Endometrium (tissue), 2 donors: ENCODE measurements at regions not wholly inside any gene's neighbourhood (a gene's known extent, or its start where the extent isn't known, plus 50 kb on each side); places are given as distances from the start of the nearest gene placed in this dataset.

Experiments
- FAIRE-seq: peaks from 2 replicates; lab custom pipeline; 2012; peaks lifted over from hg19 to GRCh38; lab: Jason Lieb, UNC
- donor health status: control.
- donor health status: control.

DNA sequence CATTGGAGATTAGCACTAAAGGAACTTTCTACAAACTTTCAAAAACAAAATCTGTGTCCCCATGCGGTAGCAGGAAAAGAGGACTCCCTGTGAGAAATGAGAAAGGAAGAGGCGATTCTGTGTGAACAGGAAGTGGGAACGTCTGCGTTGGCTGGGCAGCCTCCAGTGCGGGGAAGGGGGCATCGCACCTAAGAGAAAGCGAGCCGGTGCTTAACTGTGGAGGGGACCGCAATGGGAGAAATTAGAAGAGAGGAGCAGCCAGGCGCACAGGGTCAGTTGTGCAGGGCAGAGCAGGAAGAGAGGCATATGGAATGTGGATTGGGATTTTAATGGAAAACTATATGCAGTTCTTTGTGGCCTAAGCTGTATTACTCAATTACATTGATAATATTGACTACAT is 77.4 kb upstream of the DOCK9 start:
- FAIRE-seq, result no peak

DNA sequence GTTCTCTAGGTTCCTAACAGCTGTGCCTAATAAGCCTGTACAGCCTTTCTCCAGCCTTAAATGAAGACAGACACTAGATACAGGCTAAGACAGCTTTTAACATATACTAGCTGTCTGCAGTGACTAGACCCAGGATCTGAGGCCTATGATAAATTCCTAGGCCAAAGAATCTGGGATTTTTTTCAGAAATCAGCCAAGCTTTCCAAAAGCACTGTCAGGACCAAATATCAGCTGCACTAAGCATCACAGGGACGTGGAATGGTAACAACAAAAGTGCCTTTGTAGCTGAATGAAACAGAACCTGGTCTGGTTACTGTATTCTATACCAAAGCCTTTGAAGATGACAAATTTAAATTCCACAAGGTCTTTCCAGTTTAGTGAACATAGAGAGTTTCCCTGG is 77.9 kb upstream of the DOCK9 start:
- no peak for FAIRE-seq

DNA sequence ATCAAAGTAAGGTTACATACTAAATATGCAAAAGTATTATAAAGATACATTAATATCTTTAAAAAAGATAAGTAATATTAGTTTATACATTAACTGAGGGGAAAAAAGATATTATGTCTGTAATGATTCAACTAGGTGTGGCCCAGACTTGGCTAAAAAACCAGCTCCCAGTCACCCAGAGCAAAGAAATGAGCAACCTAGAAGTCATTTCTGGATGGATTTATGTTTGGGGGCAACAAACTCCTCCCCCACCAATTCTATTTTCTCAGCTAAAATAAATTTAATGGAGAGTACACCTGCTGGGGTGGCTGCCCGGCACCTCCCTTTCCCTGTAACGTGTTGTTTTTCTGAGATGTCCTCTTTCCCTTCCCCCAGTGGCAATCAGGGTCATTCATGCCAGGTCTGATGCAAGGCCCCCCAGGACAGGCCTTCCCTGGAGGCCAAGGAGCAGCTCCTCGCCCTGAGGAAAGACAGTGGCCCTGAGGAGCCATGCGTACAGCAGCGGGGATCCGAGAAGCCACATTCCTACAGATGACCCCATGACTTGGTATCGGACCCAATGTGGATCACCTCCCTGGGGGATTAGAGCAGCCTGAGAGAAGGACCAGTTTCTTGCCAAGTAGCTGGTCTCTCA is 78.6 kb upstream of the DOCK9 start:
- no peak for FAIRE-seq

DNA sequence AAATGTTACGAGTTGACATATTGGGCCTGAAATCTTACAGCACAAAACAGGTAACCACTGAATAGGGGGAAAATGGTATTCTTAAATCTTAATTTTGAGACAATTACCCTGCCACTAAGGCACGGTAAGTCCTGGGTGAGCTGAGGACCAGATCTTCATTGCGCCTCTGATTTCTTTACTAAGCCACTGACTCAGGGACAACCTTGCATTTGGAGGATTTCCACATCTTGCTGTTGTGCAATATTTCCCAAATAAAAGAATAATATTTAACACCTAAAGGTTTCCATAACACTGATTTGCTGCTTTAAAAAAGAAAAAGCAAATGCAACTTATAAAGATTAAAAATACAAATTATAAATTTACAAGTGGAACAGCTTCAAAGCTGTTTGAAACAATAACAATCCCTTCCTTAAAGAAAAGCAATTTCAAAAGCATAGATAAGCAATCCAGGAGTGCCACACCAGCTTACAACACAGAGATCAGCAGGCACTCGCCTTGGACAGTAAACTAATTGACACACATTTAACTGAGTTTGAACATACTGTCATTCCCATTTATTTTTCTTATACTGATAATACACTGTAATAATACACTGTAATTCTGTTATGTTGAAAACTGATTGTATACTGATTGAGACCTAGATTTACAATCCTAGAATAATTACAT is 79.6 kb upstream of the DOCK9 start:
- FAIRE-seq, result no peak

DNA sequence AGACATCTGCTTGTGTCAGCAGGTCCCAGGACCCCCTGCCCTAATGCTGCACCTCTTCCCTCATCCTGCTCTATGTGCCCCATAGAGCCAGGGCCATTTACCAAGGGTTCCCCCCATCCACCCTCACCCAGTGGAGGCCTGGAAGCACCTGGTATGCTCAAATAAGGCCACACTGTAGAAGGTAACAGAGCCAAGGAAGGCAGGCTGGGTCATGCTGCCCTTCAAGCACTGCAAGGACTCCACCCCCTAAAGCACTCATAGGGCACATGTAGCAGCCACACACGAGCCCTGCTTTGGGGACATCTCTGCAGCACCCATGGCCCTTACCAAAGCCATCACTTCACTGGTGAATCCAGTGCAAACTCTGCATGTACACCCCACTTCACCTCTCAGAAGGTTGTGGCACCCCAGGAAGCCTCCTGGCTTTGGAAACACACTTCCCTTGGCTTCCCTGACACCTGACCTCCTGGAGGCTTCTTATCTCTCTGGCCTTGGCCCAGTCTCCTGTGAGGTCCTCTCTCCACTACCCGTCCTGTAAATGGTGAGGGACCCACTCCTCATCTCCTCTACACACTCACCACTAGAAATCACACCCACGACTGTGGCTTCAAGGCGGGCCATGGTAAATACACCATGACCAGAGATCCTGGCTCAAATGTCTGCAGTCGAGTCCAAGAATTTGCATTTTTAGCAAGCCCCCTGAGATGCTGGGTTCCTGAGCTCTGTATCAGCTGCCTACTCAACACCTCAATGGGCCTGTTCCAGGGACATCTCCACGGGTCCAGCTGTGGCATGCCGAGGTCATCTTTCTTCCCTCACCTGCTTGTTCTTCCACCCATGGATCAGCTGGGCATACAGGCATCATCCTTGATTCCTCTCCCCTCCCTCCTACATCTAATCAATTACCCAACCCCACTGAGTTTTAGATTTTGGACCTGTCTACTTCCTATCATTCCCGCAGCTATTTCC is 80.9 kb upstream of the DOCK9 start:
- no peak for FAIRE-seq

DNA sequence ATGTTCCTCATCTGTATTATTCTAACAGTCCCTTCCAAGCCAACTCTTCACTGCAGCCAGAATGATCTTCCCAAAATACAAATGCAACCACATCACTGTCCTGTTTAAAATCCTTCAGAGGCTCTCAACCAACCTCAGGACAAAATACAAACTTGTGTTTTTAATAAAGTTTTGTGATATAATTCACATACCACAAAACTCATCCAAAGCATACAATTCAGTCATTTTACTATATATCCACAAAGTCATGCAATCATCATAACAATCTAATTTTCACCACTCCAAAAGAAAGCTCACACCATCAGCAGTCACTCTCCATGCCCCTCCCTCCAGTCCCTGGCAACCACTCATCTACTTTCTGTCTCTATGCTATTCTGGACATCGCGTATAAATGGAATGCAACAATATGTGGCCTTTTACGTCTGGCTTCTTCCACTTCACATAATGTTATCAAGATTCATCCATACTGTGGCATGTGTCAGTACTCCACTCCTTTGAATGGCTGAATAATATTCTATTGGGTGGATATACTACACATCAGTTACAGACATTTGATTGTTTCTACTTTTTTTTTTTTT is 81.7 kb upstream of the DOCK9 start:
- FAIRE-seq, result no peak

DNA sequence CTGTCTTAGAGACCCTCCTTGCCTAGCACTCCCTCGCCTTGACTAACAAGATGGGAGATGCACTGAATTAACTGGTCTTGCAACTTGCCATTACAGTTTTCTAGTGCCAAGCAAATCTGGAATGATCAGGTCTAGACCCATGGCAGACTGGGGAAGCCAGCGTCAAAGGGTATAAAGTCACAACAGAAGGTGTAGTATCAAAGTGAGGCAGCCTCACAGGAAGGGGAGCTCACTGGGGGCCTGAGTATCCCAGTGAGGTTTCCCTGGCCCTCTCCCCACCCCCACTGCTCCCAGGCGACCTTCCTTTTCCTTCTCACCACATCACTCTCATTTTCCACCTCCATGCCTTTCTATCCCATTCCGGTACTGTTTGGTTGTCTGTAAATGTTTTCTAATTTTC is 83.5 kb upstream of the DOCK9 start:
- no peak for FAIRE-seq

DNA sequence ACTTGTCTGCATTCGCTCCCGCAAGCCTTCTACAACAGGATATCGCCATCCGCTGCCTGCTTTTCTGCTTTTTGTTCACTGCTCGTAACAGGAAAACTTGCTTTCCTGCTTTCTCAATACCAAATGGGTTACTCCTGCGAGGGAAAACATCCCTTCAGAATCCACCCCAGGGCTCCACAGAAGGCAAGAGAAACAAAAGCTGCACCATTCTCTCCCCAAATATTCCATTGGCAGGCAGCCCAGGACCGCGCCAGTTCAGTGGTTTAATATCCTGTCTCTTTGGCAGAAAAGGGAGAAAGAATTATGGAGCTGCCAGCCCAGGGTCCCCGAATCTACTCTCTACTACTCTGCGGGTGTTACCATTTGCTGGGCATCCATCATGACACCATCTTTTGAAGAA is 84.7 kb upstream of the DOCK9 start:
- FAIRE-seq, result no peak

DNA sequence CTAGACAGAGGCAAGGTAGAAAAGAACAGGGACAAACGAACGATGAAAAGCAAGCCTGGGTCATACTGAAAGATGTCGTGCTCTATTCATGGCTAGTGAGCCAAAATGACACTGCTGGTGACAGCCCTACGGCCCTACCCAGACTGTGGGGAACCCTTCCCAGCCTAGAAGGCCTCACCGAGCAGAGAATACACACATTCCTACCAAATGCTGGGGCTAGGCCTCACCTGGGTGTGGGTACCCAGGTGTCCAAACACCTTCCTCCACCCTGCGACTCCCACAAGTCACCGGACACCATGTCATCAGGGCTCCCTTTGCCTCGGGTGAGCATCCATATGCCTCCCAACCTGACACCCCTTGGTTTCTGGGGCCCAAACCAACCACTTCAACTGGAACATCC is 85.3 kb upstream of the DOCK9 start:
- no peak for FAIRE-seq

DNA sequence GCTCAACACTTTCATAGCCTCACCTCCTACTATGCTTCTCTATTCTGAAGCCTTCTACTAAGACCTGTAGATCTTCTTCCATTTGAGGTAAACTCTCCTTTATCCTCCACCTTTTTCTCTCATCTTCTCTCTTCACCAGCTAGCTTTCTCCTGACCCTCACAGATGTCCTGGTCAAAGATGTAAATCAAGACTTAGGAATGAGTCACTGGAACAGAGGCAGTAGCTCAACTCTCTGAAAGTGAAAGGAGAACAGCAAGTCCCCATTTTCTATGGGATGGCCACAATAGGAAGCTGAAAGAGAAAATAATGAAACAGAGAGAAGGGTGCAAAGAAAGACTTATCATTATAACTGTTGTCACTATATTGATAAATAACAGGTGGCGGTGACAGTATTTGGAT is 86.1 kb upstream of the DOCK9 start:
- no peak for FAIRE-seq

DNA sequence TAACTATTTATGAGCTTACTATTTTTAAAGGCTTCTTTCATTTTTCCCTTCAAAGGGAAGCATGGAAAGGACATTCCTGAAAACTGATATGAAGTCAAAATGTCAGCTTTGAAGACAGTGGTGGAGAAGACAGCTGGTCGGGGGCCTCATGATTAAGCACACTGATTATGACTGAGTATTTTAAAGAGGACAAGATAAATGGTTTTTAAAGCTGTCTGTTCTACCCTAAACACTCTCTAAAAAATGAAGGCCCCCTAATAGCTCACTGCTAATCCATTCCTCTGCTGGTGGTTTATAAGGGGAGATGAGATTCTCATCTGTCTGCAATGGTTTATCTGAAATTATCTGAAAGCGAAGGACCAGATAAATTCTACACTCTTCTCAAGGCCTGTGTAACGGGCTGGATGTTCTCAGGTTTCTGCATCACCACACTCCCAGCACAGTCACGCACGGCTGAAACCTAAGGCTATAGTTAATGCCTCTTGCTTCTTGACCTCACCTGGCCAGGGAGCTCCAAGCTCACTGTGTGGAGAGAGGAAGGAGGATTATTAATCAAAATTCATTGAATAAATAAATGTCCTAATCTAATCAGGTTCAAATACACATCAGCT is 86.9 kb upstream of the DOCK9 start:
- FAIRE-seq, result no peak

DNA sequence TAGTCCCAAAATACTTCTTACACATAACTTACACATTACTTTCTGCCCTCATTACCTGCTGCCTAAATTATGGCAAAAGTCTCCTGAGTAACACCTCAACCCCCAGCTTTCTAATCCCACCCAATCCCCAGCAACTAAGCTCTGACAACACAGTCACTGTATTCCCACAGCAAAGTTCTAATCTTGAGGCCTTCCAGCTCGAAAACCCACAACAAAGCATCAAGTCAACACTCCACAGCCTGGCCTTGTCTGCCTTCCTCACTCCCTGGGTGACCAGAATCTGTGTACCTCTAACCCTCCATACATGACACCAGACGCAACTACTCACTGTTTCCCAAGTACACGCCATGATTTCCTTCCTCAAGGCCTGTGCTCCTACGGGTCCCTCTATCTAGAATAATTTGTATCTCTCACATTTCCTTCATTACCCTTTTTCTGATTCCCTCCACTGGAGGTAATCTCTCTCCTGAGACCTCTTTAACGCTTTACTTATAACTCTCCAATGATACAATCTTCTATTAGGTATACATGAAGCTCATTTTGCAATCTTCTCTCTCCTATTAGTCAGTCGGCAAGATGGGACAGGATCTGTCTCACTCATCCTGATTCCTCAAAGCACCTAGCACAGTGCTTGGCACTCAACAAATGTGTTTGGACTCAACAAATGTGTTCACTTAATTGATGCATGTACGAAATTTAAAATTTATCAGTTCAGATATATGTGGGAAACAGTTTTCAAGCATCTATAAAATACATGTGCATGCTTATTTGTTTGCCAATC is 87.6 kb upstream of the DOCK9 start:
- FAIRE-seq, result no peak

DNA sequence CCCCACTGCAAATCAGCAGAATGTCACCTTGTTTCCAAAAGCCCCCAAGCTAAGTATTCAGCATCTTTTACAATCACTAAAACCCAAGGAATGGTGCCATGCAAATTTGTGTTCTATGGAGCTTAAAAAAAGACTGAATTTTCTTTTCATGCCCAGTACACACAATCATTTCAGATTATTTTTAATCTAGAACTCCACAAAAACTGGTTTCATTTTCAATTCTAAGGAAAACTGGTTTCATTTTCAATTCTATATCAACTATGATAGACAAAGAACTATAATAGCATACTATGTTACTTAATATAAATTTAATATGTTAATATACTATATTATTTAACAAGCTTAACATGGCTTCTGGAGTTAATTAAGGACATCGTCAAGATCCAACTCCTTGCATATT is 88.4 kb upstream of the DOCK9 start:
- FAIRE-seq, result no peak

DNA sequence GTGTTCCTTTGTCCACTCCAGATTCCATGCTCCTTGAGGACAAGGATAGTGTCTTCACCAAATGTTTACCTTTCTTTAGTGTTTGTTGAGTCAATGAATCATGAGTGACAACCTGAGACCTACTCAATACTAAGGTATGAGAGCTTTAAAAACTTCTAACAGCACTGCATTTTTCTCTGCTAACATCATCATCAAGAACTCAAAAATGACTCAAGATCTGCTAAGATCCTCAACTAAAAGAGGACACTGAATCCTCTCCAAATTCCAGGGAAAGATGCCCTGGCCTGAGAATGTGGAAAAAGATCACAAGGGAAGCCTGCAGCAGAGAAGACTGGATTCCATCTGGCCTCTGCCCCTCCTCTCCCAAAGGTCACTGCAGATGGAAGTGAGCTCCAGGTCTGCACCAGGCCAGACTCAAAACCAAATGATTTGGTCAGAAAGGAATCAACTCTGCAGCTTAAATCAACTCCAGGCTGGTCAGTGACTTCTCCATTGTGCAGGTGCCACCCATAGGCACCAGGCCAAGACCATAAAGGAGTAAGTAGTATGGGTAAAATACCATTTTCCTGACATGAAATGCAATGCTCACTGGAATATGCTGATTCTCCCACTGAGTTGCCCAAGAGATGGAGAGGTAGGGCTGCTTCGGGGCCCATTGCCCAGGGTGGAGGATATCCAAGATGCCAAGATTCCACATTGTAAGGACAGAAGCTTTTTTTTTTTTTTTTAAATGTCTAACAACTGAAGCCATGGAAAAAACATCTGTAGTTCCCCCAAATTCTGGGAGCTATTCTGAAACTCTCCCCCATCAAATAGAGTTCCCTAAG is 89.5 kb upstream of the DOCK9 start:
- FAIRE-seq, result no peak

DNA sequence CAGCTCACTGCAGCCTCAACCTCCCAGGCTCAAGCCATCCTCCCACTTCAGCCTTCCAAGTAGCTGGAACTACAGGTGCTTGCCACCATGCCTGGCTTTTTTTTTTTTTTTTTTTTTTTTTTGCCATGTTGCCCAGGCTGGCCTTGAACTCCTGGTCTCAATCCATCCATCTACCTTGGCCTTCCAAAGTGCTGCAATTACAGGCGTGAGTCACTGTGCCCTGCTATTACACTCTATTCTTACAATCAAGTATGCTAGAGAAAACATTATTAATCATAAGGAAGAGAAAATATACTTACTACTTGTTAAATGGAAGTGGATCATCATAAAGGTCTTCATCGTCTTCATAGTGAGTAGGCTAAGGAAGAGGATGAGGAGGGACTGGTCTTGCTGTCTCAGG is 93.3 kb upstream of the DOCK9 start:
- FAIRE-seq, result no peak

DNA sequence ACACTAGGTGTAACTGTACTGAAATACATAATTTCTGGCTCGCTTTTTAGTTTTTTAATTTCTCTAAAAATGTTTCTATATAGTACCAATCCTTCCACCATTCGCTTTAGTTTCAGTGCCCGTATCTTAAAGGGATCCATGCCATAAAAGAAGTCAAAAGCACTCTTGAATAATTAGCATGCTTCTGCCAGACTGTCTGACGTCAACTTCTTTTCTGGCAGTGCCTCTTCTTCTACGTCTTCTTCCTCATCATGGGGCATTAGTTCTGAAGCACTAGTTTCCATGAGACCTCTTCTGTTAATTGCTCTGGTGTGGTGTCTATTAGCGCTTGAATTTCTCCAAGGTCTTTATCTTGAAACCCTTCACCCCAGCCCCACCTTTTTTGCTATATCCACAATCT is 93.8 kb upstream of the DOCK9 start:
- FAIRE-seq, result no peak

DNA sequence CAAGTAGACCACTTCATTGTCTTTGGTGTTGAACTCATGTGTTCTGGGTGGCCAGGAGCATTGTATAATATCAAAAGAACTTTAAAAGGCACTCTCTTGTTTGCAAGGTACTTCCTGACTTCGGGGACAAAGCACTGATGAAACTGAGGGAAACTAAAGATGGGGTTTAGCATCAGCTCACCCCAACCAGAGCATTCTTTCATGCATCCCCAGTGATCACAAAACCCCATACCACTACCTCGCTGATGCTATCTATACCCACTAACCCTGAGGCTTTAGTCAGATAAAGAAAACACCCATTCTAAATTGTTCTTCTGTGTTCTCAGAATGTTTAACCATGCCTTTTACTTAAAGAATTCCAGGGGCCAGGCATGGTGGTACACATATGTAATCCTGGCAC is 94.5 kb upstream of the DOCK9 start:
- no peak for FAIRE-seq

DNA sequence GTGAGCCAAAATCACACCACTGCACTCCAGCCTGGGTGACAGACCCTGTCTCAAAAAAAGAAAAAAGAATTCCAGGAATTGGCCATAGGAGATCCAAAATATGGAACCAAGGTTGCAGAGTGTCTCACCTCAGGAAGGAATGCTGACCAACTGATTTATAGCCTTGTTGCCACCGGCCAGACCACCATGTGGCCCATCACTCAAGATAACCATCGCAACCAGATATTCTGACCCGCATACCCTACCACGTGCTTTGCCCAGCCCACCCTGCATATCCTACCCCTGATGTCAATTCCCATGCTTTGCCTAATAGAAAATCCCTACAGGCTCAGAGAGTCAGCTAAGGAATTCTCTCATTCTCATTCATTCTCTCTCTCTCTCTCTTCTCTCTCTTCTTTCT is 95.1 kb upstream of the DOCK9 start:
- no peak for FAIRE-seq

DNA sequence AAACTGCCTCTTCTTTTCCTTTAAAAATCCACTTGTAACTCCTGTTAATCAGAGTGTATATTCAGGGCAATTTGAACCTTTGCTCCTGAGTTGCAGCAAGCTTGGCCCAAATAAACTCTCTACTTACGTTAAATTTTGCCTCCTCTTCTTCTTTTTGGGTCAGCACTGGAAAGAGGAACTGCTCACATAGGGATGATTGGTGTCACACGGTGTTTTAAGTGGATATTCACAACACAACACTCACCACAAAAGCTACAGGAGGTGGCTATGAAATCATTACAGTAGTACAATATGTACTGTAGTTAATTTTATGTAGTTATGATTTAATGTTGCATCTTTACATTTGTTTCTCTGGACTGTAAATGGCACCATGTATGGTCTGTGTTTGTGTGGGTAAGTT is 96.8 kb upstream of the DOCK9 start:
- FAIRE-seq, result no peak

DNA sequence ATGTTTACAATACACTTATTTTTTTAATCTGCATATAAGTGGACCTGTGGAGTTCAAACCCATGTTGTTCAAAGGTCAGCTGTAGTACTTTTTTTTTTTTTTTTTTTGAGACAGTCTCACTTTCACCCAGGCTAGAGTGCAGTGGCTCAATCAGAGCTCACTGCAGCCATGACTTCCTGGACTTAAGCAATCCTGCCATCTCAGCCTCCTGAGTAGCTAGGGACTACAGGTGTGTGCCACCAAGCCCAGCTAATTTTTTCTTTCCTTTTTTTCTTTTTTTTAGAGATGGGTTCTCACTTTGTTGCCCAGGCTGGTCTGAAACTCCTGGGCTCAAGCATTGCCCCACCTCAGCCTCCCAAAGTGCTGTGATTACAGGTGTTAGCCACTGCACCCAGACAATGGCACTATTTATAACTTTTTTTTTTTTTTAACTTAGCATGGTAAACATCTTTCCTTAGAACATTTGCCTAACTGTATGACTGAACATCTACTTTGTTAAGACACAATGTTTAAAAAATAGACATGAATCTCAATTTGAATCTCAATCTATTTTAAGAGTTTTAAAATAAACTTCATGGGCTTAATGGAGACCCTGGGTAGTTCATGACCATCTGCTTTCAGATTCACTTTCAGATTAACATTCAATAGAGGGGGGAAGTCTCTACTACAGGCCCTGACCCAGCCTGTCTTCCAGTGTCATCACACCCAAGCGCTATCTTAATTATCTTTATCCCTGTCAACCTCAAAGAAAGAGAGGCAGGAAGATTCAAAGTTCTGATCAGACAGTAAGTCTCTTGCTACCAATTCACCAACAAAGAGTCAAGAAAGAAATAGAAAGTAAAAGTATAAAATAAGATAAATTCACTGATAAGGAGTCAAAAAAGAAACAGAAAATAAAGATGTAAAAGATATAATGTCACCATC is 97.7 kb upstream of the DOCK9 start:
- FAIRE-seq, result no peak
